Breast epithelium (tissue), 3 donors: ENCODE measurements at regions not wholly inside any gene's neighbourhood (a gene's known extent, or its start where the extent isn't known, plus 50 kb on each side); places are given as distances from the start of the nearest gene placed in this dataset.

Source experiments
- CTCF ChIP-seq, 3 donors: fragments of 450-650 bp; IDR thresholded peaks; one replicate each; pipeline ENCODE4 v1.5.1; 2016 to 2017; ENCODE audit warnings: antibody characterized with exemption in 3 of 3, mild to moderate bottlenecking in 3 of 3, moderate library complexity in 3 of 3
- POLR2A ChIP-seq: fragments of 450-650 bp; IDR thresholded peaks from one replicate; pipeline ENCODE4 v1.6.1; 2016; ENCODE audit warnings: antibody characterized with exemption, mild to moderate bottlenecking, moderate library complexity
- POLR2AphosphoS5 ChIP-seq, 3 donors: sonication (generic); formaldehyde crosslinking; IDR thresholded peaks; one replicate each; pipeline ENCODE4 v1.6.1; 2017; ENCODE audit warnings: antibody characterized with exemption in 3 of 3

- no peak for TF ChIP-seq CTCF (IDR thresholded peaks at IDR 0.05)
- TF ChIP-seq POLR2A, result no peak
- no peak for TF ChIP-seq POLR2AphosphoS5 (IDR thresholded peaks at IDR 0.05)
Measured at GRCh38 chr5:96506866-96507527, 73.9 kb upstream of the PCSK1 start.
